HG03103 (cell line): ENCODE measurements at regions not wholly inside any gene's neighbourhood (a gene's known extent, or its start where the extent isn't known, plus 50 kb on each side); places are given as distances from the start of the nearest gene placed in this dataset.

Source experiments
- ATAC-seq: cut with Tn5 transposase; IDR thresholded peaks from one replicate; pipeline ENCODE4 v1.9.1; 2021; ENCODE audit warnings: low read depth; ENCODE audit not compliant: unreplicated experiment

DNA sequence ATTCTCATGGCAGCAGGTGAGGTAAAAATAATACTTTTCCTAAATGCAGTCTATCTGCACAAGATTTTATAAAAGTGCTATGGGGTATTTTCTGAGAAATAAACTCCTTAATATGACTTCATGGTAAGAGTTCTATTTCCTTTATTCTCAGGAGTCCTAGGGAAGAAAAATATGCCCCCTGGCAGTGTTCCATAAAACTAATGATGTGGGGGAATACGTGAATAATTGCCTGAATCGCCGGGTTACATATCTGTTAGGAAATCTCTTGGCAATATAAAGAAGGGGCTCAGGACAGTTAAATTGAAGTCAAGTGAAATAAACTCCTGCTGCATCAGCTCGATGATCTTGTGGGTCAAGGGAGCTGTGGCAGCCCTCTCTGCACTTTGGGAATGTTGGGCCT is 229.7 kb downstream of the MAFB start:
- ATAC-seq, result no peak

DNA sequence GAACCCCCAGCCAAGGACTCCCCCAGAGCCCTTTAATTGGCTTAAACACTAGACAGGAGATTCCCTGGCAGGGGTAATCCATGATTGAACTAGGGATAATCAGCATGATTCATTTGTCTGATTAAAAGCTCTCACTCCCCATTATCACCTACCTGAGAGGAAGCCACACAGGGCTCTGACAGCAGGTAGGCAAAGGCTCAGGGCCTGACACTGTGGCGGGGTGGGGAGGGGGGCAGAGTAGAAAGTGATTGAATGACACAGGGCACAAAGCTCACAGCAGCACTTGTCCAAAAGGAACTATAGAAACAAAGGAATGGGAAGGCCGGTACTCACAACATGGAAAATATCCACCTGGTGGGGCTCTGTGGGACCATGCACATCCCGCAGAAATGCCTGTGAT is 231.6 kb downstream of the MAFB start:
- ATAC-seq, result no peak

DNA sequence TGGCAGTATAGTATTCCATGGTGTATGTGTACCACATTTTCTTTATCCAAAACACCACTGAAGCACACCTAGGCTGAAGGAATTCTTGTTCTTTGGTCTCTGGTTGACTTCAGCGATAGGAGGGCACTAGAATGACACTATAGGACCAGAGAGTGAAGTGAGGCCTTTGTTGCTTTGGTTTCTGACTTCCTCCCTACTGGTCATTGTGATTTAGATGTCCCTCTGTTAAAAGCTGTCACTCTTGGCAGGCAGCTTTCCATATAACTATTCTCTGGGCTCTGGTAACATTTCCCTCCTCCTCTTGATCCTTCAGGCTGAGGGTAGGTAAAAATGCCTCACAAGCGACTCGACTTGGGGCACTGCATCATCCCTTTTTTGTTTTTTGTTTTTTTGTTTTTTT is 236.3 kb downstream of the MAFB start:
- no peak for ATAC-seq

DNA sequence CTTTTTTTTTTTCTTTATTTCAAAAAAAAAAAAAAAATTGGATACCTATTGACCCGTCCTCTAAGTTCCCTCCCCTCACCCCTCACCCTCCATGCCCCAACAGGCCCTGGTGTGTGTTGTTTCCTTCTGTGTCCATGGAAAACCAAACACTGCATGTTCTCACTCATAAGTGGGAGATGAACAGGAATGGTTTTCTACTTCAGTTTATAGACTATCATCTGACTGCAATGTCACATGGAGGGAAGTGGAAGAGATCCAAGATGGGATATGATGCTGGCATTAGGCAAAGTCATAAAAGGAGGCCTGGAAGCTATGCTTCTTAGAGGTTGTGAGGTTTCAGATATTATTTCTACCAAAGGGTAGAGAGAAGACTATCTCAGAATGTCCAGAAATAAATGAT is 237.5 kb downstream of the MAFB start:
- ATAC-seq, result no peak

DNA sequence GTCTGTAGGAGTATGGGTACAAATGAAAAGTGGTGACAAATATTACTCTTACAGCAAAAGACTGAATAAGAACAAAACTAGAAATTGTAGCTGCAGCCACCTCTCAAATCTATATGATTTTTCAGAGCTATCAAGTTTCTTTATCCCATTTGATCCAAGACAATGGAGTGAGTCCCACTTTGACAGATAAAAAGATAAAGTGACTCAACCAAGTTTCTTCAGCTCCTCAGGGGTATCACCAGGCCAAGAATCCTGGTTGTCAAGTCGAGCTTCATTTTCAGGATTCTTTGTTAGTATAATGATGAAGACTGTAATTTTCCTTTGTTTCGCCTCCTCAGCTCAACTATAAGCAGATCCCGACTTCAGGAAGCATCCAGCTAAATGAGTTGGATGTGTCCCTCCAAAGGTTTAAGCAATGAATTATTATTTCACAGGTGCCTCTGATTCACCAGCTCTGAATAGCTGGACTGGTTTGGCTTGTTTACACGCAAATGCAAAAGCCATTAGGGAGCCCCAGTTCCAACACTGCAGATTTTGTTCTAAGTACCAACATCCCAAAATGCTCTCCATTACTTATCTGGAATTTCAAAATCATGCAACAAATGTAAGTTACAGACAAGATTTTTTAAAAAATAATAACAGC is 238.9 kb downstream of the MAFB start:
- ATAC-seq, result no peak

DNA sequence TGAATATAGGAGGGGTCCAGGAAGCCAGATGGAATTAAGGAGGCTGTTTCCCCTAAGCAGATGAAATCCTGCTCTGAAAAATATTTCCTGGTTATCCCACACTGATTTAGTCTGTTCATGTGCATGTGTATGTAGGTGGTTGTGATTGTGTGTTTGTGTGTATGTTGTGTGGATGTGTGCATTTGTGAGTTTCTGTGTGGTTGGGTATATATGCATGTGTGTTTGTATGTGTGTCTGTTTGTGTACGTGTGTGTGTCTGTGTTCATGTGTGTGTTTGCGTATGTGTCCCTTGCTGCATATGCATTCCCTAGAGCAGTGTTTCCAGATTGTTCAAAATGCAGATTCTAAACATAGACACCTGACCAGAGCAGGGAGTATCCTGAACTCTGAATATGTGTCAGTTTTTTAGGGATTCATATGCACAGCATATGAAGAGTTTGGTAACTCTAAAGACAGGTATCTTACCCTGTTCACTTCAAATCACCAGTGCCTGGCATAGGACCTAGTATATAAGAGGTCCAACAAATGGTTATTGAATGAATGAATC is 239.8 kb downstream of the MAFB start:
- no peak for ATAC-seq

DNA sequence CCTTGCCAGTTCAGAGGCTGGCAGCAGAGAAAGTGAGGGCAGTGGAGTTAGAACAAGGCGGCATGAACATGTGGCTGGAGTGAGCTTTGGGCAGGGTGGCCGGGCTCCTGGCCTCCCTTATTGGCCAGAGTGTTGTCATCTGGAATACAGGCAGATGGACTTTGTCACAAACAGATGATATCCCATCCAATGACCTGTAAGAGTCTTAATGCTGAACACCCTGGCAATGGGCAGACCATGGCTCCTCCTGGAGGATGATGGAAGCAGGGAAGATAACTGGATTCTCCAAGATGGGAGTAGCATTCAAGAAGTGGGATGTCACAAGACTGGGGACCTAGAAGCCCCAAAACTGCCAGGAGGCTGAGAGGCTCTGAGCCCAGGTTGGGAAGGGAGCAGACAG is 242.1 kb downstream of the MAFB start:
- no peak for ATAC-seq

DNA sequence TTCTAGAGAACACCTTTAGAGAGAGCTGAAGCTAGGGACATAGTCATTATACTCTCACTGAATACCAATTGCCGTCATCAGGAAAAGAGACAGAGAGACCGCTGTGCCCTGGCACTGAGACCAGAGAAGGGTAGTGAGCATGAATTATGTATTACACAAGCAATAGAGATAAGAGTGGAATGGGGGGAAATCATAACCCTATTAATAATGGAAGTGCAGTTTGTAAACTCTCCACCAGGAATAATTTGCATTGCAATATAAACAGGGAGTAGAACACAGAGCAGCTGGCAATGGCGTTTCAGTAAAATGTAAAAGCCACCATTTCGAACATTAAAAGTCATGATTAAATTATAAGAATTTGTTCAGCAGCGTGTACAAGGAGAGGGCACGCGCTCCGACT is 244.5 kb downstream of the MAFB start:
- no peak for ATAC-seq

DNA sequence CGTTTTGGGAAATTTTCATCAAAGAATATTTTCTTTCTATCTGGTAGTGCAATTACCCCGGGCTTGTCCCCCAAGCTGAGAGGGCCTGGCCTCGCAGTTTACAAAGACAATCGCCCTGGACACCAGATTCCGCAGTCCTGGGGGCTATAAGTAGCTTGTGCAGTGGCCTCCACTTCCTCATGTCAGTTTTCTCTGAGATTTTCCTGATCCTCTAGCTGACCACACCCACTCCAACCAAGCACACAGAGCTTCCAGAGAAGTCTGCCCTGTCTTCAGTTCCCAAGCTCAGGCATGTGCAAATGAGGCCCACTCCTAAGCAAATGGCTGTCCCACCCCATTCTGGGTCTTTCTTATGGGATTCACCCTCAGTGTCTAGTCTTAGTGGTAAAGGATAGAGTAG is 245.3 kb downstream of the MAFB start:
- ATAC-seq, result no peak

DNA sequence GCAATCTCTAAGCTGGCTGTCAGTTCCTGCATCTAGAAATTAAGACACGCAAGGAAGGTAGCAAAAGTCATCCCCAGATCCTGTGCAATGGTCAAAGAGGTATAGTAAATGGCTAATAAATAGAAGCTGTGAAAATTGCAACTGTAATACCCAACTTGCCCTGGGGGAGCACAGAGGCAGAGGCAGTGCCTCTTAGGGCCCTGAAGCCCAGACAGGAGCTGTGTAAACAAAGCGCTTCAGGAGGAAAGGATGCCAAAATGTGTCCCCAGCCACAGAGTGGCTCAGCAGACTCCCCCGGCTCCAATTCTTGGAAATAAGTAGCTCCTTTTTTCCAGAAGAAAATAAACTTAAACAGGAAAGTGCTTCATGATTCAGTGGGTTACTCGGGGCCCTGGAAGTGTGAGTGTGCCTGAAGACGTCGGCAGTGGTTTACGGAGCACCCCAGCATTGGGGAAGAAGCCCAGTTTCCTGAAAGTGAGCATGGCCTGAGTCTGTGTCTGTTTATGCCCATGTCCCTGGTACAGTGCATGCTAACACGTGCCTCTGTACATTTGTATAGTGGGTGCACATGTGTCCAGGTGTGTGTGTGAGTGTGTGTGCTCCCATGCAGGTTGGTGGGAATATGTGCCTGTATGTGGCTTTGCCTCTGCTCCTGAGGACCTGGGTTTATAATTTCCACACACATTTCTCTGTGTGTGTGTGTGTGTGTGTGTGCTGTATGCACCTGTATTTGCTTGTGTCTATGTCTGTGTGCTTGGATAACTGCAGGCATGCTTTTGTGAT is 246.7 kb downstream of the MAFB start:
- ATAC-seq, result no peak

DNA sequence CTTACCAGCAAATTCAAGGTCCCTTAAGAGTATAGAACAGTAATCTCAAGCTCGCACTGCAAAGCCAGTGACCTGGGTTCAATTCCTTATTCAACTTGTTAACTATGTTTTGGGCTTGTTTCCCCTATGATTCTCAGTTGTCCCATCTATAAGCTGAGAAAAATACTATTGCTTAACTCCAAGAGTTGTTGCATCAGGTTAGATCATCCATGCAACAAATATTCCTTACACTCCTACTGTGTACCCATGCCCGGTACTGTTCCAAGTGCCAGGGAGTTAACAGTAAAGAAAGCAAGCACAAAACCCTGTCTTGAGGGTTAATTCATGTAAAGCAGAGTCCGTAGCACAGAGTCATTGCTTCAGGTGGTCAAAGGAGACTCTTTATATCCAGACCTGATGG is 247.3 kb downstream of the MAFB start:
- ATAC-seq, result no peak

DNA sequence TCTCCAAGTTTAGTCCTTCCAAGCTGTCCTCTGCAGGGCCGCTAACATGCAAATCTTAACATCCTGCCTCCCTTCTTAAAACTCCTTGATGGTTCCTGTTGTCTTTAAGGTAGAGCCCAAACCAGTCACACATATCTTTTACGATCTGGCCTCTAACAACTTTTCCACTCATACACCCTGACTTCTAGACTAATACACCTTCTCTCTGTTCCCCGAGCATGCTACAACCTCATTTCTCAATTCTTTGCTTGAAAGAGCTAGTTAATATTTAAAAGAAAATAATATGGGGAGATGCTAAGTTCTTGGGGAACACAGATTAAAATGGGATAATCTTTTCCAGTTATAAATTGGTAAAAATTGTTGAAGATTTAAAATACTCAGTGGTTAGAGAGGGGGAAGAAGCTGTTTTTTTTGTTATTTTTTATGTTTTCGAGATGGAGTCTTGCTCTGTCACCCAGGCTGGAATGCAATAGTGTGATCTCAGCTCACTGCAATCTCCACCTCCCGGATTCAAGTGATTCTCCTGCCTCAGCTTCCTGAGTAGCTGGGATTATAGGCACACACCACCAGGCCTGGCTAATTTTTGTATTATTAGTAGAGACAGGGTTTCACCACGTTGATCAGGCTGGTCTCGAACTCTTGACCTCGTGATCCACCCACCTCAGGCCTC is 250.7 kb downstream of the MAFB start:
- ATAC-seq, result no peak

DNA sequence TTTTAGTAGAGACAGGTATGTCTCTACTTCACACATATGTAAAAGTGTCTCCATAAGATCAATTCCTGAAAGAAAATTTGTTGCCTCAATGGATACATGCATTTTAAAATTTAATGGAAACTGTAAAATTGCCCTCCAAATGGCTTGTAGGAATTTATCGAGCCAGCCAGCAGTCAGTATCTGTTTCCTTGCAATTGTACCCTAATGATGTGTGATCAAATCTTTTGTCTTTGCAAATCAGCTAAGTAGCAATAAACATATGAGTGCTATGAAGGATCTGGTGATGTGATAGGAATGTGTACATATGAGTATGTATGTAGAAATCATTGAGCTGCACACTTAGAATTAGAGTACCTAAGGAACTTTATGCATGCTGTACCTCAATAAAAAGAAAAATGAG is 253.0 kb downstream of the MAFB start:
- ATAC-seq, result no peak

DNA sequence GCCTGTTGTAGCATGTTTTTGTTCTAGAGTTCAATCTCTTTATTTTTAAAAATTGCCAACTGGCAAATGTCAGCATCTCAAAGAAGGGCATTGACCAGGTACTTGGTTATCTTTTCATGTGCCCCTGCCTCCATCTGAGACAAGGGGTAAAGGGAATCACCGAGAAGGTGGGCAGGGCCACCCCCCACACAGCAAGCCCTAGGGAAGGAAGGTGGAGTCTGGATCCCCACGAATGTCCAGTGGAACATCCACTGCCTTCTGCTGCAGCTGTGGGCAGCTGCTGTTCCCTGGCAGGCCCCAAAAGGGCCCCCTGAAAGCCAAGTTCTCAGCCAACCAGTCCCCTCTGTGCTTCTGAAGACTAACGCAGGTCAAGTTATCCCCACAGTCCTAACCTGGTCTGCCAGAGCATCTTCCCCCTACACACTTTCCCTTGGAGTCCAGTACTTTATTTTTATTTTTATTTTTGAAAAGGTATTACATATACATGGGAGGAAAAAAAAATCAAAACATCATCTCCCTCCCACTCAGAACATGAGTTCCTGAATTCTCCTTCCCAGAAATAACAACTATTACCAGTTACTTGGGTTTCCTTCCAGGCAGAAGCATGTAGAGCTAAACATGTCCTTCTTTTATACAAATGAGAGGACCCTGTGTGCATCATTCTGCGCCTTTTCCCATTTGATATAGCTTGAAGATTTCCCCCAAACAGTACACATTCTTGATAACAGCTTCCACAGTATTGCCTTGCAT is 253.7 kb downstream of the MAFB start:
- no peak for ATAC-seq

DNA sequence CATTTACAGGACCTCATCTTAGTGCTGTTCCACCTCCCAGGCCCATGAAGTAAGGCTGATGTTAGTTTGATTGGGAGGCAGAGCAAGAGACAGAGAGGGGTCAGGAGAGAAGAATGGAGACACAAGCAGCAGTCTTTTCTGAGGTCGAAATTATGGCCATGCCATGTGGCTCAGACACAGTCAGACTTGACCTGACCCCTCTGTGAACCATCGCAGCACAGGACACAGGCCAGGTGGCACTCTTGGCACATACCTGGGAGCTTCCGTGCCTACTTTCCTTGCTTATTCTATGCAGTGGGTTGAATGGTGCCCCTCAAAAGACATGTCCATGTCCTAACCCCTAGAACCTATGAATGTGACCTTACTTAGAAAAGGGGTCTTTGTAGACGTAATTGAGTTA is 254.9 kb downstream of the MAFB start:
- ATAC-seq, result no peak

DNA sequence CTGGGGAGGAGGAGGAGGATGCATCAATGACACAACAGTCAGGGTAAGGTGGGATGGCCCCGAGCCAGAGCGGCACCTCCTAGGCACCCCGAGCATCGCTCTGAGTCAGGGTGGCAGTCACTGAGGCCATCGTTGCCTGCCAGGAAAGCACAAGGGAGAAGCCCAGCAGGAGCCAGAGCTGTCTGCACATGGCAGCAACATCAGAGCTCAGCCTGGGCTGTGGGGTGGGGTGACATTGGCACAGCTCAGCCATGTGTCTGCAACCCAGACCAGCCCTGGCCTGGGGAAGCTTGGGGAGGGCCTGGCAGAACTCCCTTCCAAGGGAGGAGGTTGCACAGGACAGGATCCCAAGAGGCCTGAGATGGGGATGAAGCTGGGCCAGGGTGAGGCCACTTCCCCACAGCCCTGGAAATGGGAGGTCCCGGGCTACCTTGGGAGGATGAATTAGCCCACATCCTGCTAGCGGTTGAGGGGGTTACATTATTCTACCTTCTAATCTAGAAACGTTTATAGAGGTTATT is 255.6 kb downstream of the MAFB start:
- no peak for ATAC-seq

DNA sequence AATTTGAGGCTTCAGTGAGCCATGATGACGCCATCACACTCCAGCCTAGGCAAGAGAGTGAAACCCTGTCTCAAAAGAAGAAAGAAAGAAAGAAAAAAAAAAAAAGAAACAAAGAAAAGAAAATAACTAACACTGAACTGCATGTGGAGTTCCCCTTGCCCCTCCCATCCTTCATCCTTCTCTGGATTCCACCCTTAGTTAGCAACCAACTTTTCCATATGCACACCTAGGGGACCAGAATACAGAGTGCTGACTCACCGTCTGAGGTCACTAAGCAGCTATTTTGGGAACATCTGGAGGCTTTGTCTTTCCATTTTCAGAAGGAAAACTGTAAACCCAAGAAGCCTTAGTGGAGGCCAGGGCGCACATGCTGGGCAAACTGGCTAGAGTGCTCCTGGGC is 257.4 kb downstream of the MAFB start:
- no peak for ATAC-seq

DNA sequence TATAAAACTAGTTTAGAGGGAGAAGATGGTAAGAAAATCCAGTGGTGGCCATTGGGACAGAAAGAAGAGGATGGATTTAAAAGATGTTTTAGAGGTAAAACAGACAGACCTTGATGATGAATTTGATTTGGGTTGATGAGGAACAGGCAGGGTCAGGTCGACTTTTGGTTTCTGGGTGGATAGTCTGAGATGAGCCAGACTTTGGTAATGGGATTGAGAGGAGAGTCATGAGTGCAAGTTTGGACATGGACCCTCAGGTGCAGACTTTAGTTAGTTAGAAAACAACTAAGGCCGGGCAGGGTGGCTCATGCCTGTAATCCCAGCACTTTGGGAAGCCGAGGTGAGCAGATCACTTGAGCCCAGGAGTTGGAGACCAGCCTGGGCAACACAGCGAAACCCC is 257.9 kb downstream of the MAFB start:
- ATAC-seq, result no peak

DNA sequence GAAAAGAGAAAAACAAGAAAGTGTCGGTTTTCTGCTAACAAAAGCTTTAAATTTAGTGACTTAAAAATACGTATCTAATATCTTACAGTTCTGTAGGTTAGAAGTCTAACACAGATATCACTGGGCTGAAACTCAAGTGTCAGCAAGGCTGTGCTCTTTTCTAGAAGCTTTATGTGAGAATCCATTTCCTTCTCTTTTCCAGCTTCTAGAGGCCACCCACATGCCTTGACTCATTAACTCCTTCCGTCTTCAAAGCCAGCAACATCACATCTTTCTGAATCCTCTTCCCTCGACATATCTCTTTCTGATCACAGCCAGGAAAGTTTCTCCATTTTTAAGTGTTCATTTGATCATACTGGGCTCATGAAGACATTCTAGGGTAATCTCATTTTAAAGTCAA is 262.0 kb downstream of the MAFB start:
- no peak for ATAC-seq

DNA sequence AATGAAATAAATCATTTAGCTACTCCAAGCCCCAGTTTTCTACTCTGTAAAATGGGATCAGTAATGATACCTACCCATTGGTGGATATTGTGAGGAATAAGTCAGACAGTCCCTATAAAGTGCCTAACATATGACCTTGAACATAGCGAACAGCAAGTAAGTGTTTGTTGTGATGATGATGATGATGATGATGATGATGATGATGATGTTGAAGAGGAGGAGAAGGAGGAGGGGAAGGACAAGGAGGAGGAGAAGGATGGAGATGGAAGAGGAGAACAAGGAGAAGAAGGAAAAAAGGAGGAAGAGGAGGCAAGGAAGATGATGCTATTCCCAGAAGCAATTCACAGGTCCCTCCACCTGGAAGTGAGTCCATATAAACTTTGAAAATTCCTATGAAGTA is 264.3 kb downstream of the MAFB start:
- no peak for ATAC-seq

DNA sequence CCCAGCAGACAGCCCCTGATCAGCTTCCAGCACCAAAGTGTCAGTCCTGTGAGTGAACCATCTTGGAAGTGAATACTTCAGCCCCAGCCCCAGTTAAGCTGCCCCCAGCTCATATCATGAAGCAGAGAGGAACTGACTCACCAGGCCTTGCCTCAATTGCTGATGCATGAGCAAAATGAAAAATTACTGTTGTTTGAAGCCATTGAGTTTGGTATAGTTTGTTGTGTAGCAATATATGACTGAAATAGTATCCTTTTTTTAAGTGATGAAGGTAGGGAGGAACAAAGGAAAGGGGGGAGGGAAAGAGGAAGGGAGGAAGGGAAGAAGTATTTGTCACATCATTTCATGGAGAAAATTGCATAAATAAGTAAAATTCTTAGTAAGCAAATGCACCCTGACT is 266.4 kb downstream of the MAFB start:
- ATAC-seq, result no peak
